ENCODE measurements at regions not wholly inside any gene's neighbourhood (a gene's known extent, or its start where the extent isn't known, plus 50 kb on each side); places are given as distances from the start of the nearest gene placed in this dataset.

DNA sequence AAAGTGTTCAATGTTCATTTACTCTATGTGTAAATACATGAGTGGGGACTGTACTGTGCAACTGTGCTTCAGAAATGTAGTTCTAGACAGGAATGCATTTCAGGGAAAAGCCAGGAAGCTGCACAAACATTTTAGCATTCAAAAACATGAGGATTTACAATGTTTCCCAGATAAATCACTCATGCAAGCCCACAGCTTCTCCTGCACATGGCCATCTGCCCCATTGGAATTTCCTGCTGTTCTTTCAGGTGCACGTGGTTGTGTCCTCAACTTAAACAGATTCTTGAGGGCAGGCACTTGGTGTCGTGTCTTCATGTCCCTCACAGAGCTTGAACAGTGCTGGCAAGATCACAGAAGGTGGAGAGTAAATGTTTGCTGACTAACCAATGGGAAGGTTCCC lies 101.5 kb downstream of the UNC5CL start:
- DNase-seq (ENCODE audit: low read depth in 2 of 2), result no peak

DNA sequence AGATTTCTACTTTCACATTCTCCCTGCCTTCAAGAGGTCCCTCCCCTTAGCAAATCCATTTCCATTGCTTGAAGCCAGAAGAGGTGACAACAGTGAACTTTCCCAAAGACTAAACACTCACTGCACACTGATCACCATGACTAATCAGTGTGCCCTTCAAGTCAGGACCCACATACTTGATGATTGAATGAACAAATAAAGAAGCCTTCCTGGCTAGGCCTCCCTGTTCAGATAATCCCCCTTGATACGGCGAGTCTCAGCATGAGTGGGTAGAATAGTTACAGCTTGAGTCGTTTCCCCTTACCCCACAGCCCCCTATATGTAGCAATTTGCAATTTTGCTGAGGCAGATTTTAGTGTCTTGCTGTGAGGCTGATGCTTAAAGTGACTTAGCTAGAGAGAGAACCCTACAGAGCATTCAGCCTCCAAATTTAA lies 102.2 kb downstream of the UNC5CL start:
- DNase-seq (ENCODE audit: low read depth in 2 of 2), result no peak

DNA sequence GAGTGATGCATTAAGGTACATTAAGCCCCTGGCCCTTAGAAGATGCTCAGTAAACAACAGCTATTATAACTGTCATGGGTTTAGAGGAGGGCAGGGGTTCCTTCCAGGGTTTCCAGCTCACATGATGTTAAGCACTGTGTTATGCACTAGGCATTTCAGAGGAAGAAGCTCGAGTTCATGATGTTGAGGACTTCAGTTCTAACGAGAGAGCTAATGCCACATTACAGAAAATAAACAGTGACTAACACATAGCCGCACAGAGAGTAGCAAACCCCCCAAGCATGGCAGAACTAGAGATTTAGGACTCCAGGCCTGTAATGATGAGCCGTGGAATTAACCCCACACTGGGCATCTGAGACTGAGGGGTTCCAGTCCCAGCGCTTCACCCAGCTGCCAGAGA lies 105.2 kb downstream of the UNC5CL start:
- DNase-seq (ENCODE audit: low read depth in 2 of 2), result no peak

DNA sequence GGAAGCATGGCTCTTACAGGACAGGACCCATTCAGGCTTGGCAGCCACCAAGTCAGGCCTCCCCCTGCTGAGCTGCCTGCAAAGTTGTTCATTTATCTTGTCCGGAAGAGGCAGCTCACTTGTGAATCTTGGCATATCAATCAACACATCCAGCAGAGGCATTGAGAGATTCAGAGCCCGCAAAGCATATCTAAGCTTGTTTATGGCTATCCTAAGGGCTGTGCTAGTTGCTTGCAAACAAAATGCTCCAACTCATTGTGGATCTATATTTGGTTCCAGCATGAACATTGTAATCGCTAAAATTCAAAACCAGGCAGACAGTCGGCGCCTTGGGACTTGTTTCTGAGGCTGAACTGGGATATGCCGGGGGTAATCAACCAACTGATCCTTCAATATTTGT lies 106.1 kb downstream of the UNC5CL start:
- no peak for DNase-seq (ENCODE audit: low read depth in 2 of 2)

DNA sequence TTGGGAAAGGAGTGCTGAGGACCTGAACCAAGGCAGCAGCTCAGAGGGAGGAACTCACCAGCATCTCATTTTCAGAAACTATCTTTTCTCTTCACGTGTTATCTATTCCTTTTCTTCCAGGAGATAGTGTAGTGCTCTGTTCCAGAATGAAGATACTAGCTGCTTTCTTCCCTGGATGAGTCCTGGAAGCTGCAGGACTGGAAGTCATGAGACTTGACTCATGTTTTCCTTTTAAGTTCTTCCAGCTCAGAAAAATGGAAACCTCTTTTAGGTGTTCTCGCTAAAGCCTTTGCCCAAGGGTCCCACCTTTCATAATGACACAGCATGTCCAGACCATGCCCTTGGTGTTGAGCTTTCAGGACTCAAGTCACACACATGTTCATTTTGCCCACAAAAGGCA lies 106.7 kb downstream of the UNC5CL start:
- no peak for DNase-seq (ENCODE audit: low read depth in 2 of 2)

DNA sequence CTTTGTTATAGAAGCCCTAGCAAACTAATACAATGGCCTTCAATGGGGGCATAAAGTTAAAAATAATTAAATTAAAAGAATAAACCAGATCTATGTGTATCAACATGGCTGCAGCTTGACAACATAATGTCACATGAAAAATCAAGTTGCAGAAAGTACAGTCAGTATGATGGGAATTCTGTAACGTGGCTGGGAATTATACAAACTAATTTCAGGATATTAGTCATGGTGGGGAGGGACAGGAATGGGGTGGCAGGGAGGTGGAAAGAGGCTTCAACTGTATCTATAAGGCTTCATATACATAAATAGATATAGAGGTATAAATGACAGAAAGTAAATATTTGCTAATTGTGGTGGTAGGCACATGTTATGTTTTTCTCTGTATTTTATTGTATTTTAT lies 107.1 kb downstream of the UNC5CL start:
- DNase-seq (ENCODE audit: low read depth in 2 of 2), result no peak

DNA sequence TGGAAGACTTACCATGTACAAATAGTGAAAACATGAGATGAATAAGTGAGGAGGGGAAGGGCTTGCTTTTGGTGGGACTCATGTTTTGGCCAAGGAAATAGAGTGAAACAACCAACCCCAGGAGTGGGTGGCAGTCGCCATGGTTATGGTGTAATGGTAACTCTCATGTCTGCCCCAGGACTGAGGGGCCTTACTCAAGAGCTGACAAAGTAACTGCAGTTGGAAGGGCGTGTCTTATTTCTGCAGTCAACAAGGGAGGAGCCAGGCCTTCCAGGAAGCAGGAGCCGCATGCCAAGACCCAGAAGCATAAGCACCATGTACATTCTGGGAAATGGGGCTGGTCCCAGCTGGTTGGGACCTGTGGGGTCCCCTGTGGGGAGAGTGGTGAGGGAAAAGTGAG lies 108.5 kb downstream of the UNC5CL start:
- no peak for DNase-seq (ENCODE audit: low read depth in 2 of 2)

DNA sequence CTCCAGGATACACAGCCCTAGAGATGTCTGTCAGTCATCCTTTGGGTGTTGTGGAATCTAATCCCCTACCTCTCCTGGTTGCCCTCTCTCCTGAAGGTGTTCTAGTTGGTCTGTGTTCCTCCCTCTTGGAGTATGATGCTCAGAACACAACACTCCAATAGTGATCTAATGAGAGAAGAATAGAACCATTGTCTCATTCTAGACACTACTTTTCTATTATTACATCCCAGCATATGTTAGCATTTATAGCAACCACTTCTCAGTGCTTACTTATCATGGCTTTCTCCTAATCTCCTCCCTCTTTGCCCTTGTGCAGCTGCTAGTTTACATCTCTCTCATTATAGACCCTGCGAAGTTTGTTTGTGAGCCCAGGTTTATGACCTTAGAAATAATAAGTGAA lies 109.0 kb downstream of the UNC5CL start:
- no peak for DNase-seq (ENCODE audit: low read depth in 2 of 2)

DNA sequence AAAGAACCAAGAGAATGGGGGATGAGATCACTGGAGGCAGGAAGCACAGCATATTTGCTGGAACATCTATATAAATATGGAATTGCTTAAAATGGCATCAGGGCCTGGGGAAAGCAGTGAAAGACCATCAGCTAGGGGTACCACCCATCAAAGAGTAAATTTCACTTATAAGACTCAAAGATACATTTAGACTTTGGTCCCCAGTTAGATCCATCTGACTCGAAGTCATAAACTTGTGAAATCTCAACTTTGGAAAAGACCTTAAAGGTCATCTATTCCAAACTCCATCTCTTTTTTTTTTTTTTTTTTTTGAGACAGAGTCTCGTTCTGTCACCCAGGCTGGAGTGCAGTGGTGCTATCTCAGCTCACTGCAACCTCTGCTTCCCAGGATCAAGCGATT lies 109.8 kb downstream of the UNC5CL start:
- no peak for DNase-seq (ENCODE audit: low read depth in 2 of 2)

DNA sequence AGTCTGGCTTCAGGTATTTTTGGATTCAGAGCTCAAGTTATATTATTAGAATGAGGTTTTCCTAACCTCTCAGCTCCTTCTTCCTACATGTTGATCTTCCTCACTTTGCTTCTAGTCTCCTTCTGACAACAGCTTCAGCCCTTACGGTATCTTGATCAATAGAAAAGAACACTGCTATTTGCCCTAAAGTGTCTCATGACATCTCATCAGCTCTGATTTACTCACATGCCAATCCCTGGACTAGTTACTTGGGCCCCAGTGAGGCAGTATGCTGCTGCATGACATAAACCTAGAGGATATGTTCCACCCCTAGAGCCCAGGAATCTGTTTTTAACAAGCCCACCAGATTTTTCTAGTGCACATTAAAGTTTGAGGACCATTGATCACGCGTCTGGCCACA lies 110.3 kb downstream of the UNC5CL start:
- no peak for DNase-seq (ENCODE audit: low read depth in 2 of 2)

DNA sequence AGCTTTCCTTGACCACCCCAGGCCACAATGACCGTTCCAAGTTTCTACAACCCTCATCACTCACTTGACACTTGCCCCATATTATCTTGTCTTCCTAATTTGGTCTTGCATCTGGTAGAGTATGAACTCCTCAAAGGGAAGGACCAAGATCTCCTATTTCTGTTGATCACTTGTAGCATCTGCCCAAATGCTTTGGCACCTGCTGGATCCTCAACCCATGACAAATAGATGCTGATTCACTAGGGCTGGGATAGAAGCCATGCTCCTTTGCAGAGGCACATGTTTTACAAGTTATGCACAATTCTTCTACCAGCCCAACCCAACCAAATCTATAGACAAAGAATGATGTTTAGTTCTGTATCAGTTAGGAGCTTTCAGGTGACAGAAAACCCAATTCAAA lies 110.7 kb downstream of the UNC5CL start:
- no peak for DNase-seq (ENCODE audit: low read depth in 2 of 2)

DNA sequence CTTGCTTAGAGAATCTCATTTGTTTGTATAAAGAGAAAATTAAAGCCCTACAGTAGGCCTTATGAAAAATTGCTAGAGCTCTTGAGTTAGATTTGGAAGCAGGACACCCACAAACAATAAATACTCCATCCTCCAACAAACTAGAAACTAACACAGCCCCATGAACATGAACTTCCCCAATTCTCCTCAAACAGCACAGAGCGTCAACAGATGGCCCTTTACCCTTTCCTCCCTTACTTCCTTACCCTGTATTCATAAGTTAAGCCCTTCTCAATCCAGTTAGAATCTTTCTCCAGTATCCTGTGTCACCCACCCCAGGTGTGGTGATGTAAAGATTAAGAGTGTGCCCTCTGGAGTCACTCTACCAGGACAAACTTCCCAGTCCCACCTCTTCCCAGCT lies 113.7 kb downstream of the UNC5CL start:
- DNase-seq (ENCODE audit: low read depth in 2 of 2), result no peak

DNA sequence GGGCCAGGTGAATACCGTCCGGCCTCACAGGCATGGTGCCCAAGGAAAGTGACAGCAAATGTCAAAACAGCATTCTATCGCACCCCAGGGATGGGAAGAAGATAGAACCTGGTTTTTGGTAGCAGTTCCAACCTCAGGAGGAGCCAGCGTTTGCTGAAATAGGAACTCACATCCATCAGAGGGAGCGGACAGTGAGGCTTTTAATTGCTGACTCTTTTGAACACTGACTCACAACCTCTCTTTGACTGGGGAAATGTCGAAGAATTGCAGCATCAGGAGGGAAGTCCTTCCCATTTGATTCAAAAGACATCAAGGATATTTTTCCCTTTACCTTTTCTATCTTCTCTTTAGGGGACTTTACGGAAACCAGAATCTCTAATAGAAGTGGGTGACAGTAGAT lies 114.2 kb downstream of the UNC5CL start:
- no peak for DNase-seq (ENCODE audit: low read depth in 2 of 2)

DNA sequence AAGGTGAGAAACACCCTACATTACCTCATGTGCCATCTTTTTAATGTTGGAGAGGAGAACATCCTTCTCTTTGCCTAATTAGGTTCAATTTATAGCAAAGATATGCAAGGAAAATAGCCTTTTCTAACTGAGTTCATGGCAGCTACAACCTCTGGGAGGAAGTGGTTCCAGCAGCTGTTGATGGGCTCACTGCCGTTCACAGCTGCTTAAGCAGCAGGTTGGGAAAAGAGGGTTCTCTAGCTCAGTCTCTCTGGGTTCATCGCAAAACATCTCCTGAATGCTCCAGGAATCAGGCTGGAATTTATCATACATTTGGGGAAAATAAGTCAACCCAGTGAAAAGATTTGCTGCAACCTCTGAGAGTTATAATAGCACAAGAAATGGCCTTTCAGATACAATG lies 115.1 kb downstream of the UNC5CL start:
- no peak for DNase-seq (ENCODE audit: low read depth in 2 of 2)

DNA sequence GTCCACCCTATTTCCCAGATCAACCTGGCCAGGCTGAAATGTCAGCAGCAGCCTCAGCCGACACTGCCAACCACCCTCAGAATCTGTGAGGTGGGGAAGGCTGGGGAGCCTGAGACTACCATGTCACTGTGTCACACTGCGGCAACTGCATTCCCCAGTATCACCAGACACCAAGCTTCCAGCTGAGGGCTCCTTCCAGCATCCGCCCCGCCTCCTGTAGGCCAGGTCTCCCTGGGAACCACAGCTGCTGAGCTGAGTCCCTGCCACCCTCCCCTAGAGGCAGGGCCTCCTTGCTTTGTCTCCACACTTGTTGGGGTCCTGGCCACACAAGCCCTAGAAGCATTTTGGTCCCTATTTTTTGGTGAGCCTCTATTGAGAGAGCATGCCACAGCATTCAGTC lies 115.7 kb downstream of the UNC5CL start:
- DNase-seq (ENCODE audit: low read depth in 2 of 2), result no peak

DNA sequence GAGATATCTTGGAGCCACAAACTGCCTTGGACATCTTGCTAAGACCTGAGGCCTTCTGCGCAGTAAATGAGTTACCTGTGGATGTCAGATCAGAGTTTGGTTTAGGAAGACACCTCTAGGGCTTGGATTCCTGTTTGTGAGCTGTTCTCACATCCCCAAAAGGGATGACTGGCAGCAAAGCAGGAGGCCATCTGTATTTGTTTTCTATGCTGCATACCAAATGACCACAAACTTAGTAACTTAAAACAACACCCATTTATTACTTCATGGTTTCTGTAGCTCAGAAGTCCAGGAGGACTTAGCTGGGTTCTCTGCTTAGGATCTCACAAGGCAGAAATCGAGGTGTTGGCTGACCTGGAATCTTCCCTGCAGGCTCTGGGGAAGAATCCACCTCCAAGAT lies 116.7 kb downstream of the UNC5CL start:
- DNase-seq (ENCODE audit: low read depth in 2 of 2), result no peak

DNA sequence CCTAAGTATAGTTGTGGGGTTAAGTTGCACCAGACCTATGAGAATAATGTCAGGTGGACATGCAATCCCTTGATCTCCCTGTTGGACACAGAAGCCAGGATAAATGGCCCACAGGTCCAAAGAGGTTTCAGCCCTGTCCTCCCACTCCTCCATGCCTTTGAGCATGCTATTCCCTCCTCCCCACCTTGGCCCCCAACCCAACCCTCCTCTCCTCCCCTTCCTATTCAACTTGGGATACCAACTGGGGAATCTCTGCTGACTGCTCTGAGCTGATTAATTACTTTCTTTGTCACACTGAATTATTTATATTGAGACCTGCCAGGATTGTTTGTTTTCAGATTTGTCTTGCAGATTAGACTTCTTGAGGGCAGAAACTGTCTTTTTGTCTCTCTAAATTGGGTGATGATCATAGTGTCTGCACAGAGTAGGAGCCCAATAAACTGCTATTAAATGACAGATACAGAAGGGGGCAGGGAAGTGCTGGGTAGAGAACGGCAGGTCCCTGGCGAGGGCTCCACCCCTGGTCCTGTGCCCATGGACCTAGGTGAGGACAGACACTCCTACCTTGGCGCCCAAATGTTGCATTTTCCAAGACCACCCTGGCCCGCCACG lies 120.9 kb downstream of the UNC5CL start:
- DNase-seq (ENCODE audit: low read depth in 2 of 2), result no peak

DNA sequence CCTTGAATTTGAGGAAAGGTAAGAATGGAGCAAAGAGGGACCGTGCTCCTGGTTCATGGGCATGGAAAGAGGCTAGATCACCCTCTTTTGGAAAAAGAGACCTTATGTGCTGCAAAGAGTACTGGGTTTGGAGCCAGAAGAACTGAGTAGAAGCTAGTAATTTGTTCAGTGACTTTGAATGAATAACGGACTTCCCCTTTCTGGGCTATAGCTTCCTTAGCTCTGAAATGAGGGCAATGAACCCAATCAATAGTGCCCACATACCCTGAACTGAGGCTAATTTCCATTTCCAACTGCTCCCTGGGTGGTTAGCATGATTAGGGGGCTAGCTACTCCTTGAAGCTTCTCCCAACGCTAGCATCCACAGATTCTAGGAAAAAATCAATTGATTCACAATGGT lies 121.4 kb downstream of the UNC5CL start:
- DNase-seq (ENCODE audit: low read depth in 2 of 2), result no peak

DNA sequence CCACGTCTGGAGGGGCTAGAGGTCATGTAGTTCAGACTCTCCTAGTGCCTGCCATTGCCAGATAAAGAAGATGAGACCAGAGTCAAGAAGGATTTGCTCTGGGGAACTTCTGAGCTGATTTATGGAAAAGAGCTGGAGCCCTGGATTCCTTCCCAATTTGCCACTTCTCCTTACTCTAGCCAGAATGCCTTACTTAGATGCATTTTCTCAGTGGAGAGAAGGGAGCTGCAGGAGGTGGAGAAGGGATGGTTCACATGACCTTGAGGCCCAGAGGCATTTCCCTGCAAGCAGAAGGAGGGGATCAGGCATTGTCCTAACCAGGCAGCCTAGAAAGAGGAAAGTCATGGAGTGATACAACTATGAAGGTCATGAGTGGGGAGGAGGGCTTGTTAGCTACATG lies 122.2 kb downstream of the UNC5CL start:
- DNase-seq (ENCODE audit: low read depth in 2 of 2), result no peak

DNA sequence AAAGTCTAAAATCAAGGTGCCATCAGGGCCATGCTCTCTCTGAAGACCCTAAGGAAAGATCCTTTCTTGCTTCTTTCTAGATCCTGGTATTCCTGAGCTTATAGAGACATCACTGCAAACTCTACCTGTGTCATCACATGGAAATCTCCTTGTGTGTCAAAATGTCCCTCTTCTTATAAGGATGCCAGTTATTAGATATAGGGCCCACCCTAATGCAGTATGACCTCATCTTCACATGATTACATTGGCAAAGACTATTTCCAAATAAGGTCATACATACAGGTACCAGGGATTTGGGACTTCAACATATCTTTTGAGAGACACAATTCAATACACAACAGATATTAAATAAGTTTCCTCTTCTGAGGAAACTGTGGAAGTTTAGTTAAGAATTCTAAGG lies 123.9 kb downstream of the UNC5CL start:
- no peak for DNase-seq (ENCODE audit: low read depth in 2 of 2)

DNA sequence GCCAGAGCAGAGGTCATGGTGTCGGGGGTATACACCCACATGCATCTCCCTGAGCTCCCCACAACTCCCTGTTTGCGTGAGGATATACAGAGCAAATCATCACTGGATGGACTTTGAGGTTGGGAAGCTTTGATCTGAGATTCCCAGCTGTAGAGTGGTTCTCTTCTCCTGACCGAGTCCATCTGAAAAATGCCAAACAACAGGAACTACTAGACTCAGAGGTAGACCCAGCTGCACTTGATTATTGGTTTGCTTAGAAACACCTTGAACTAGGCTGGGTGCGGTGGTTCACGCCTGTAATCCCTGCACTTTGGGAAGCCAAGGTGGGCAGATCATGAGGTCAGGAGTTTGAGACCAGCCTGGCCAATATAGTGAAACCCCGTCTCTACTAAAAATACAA lies 125.0 kb downstream of the UNC5CL start:
- DNase-seq (ENCODE audit: low read depth in 2 of 2), result no peak

DNA sequence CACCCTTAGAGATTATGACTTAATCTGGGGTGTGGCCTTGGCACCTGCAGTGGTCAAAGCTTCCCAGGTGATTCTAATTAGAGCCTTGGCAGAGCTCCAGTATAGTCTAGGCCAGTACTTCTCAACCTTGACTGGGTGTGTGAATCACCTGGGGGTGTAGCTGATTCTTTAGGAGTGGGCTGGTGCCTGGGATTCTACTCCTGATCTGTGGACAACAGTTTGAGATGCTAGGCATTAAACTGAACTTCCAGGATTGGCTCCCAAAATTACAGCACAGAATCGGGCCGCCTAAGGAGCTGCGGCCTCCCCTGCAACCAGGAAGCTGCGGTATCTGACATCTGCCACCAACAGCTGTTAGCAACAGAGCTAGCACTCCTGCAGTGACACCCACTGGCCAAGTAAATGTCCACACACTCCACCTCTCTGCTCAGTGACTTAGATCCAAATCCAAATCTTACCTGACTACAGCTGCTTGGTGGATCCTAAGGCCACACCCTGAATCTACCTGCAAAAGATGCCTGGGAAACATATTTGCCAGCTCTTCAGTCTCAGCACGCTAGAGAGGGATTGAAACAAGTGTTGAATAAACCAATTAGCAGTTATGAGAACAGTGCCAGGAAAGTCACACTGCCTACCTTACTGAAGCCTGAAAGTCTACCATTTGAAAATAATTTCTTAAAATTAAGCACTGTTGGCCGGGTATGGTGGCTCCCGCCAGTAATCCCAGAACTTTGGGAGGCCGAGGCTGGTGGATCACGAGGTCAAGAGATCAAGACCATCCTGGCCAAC lies 126.7 kb downstream of the UNC5CL start:
- peak in 1 of 2 donors; percentile 3 for DNase-seq (ENCODE audit: low read depth in 2 of 2)

DNA sequence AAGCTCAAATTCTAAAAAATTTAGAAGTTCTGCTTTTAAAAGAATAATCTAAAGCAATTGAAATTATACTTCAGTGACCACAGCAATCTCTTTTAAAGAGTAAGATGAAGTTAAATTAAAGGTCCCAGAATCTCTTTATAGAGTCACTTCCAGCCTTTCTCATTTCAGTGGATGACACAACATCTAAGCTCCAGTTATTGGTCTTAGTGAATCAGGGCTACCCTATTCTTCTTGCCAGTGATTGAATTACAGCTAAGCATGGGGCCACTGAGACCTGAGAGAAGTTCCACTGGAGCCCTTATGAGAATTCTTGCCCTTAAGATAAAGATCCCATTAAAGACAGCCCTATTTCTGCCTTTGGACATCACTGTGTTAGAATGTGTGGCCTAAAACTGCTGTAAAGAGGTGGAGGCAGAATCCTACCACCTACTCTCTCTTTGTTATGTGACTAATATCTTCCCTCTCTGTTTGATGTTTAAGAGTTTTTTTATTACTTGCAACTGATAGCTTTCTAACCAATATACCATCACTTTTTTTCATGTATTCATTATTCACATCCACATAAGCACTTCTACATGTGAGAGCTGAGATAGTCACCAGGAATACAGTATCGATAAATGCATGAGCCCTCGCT lies 128.6 kb downstream of the UNC5CL start:
- no peak for DNase-seq (ENCODE audit: low read depth in 2 of 2)

Measured in stimulated activated CD8-positive, alpha-beta memory T cell treated with anti-CD3 and anti-CD28 coated beads, Interleukin-7, amount 100 ng/mL, for 4 hours (primary cell).